HG02885 (cell line): ENCODE measurements at regions not wholly inside any gene's neighbourhood (a gene's known extent, or its start where the extent isn't known, plus 50 kb on each side); places are given as distances from the start of the nearest gene placed in this dataset.
"Not testable (repeated sequence)": the region's sequence is repeated elsewhere in the genome, so short reads cannot be mapped to it uniquely, and the experiment has no call there.

Source experiments
- ATAC-seq: cut with Tn5 transposase; IDR thresholded peaks from one replicate; pipeline ENCODE4 v1.9.1; 2021; ENCODE audit warnings: mild to moderate bottlenecking; ENCODE audit not compliant: unreplicated experiment, poor library complexity

DNA sequence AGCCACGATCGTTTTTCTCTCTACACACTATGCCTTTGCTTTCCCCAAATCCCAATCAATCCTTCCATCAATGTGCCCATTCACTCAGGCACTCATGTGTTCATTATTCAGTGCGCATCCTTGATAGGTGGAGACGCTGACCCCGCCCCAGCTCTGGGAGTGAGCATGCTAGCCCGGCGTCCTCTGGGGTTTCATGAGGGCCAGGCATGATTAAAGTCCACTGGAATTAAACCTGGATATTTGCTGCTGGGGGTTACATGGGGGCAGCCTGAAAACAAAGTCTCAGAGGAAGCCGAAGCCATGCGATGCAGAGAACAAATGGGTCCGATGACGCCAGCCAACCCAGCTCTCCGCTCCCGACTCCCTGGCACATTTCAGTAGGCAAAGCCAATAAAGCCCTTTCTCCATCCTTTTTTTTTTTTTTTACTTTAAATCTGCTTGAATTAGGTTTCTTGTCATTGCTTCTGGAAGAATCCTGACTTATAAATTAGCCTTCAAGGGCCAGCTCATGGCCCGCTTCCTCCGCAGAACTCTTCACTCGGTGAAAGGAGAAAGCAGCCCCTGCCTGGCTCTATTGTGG is 316.4 kb upstream of the ID2 start:
- no peak for ATAC-seq

DNA sequence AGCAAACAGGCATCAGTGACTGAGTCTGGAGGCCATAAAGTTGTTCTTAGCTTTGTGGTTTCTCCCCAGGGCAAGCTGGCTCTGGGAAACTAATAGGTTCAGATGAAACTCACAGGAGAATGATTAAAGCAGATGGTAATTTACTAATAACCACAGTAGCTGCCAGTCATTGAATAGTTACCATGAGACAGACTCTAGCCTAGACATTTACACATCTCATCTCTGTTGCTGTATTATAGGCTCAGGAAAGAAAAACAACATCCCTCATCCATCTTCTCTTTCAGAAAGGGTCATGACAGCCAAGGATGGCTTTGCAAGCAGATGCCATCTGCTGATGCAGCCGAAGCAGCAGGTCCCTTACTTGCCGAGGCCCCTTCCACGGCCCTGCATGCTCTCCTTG is 314.0 kb upstream of the ID2 start:
- ATAC-seq: no peak

DNA sequence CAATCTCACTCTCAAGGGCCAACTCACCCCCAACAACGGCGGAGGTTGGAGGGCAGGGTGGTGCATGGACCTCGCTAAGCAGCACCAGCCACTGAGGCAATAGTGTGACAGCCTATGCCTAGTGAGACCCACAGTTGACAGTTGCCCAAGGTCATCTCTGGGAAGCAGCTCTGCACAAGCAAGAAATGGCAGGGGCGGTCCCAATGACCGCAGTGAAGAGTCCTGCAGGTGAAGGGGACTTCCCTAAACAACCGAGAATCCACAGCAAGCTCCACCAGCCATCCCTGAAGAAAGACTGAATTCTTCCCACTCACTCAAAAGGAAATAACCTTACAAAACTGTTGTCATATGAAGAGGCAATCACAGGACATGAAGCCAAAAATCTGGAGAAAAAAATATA is 313.4 kb upstream of the ID2 start:
- peak; percentile 77 for ATAC-seq

DNA sequence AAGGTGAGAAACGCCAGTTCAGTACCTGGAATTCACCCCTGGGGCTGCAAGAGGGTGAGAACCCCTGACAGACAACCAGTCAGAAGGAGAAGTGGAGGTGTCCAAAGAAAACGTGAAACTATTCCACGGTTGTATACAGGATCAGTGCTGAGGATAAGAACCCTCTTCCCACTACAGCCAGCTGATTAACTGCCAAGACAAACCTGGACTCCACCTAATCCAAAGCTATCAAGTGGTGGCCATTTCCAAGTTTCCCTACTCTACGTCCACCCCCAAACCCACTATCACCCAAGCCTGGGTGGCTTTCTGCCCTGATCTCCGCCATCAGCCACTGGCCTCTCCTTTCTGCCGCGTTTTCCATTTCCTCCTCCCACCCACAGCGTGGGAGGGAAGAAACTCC is 312.3 kb upstream of the ID2 start:
- no peak for ATAC-seq

DNA sequence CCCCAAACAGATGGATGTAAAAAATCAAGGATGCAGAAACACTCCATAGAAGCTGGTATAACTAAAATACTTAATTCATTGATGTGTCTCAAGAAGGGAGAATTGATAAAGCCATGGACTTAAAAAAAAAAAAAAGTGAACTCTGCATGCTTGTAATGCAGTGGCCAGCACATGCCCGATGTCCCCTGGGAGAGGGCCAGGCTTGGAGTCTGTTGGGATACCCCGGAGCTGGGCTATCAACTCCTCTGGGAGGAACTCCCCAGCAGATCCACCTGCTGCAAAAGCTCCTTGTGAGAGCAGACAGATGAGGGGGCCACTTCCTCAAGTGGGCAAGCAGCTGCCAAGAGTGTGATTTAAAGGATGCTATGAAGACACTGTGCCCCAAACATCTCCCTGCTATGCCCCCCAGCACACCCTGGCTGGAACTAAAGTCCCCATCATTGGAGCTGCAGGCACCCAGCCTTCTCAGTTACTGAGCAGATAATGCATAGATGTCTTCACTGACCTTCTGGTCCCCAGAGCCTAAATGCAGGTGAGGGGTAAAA is 311.5 kb upstream of the ID2 start:
- no peak for ATAC-seq

DNA sequence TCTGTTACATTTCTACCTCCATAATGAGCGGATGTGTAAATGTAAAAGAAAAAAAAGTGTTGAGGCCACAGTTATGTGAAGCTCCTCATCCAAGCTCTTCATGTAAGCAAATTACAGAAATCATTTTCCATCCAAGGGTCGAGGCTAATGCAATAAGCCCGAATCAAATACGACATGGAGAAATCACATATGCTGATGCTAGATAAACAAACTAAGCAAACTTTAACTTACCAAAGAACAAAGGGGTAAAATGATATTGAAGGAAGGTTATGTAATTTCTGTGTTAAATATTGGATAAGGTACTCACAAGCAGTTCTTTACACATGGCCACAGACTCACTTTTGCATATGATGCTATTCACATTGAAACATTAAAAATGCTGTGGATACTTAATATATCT is 310.2 kb upstream of the ID2 start:
- ATAC-seq: no peak

DNA sequence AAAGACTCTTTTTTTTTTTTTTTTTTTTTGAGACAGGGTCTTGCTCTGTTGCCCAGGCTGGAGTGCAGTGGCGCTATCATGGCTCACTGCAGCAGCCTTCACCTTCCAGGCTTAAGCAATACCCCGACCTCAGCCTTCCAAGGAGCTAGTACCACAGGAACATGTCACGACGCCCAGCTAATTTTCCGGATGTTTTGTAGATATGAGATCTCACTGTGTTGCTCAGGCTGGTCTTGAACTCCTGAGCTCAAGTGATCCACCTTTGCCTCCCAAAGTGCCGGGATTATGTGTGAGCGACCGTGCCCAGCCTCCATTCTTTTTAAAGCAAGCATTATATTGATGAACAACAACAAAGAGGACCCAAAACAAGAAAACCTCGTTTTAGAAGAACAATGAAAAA is 307.1 kb upstream of the ID2 start:
- ATAC-seq: no peak

DNA sequence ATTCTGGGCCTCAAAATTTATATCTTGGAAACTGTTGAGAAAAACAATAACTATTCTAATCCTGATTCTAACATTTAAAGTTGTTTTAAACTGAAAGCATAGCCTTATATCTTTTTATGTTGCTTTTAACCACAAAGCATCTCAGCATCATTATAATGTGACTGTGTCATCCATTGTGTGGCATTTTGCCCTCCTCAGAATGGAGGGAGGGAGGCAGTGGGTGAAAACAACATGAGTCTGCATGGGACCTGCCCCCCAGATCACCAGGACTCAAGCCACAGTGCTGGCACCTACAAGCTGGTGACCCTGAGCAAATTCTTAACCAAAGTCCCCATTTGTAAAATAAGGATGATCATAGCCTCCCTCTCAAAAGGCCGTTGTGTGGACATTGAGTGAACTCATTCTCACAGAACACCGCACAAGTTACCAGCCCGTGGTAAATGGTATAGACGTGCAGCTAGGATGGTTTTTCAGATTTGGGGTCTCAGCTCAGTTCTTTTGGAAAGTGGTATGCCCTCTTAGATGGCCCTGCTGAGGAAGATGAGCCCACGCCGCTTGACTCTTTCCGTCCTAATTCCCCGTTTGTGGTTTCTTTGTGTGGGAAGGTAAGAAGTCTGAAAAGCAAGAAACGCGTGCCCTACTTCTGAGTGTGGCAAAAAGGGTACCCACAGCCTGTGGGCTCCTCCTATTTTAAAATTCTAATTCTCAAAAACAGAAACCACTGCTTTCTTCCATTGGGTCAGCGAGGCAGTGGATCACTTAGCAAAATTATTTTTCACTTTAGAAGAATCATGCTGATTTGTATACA is 305.0 kb upstream of the ID2 start:
- no peak for ATAC-seq

DNA sequence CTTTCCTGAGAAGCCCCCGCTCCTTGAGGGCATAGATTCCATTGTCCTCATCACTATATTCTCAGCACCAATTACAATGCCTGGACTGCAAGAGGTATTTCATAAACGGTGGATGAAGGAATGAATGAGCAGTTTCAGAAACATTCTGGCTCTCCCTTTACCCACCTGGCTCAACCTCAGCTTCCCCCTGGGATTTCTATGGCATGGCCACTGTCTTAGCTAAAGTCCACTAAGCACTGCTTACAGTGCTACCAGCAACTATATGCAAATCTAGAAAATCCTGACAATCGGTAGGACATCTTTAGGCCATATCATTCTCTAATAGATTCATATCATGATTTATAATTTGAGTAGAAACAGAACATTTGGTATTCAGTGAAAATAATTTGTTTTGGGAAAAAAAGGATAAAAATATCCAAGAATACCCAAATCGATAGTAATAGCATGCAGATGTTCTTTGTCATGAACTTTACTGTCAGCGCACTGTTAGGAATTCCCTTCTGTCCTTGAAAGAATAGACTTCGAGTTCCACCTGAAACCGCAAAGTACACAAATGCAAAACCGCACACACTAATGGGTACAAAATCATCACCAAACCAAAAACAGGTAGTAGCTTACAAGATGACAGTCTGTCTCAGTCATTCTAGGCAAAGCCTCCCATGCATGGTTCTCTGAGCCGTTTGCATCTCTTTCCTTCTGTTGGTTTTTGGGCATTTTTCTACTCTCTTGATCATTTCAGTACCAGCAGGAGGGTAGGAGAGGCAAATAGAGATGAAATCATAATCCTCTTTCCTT is 303.6 kb upstream of the ID2 start:
- peak; percentile 75 for ATAC-seq

DNA sequence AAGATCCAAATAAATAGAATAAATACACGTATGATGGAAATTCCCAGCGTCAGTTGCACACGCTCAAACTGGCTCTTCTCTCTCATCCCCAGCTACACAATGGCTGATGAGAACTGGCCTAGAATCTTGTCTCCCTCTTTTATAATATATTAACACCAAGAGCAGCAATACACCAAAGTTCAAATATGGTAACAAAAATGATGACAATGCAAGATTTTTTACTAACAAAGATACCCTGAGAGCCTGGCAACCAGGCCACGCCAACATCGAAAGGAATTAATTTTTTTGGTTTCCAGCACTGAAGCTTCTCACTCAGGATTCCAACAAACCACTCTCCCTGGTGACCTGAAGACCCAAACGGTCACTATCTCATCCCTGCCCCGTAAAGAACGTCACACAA is 302.7 kb upstream of the ID2 start:
- no peak for ATAC-seq

DNA sequence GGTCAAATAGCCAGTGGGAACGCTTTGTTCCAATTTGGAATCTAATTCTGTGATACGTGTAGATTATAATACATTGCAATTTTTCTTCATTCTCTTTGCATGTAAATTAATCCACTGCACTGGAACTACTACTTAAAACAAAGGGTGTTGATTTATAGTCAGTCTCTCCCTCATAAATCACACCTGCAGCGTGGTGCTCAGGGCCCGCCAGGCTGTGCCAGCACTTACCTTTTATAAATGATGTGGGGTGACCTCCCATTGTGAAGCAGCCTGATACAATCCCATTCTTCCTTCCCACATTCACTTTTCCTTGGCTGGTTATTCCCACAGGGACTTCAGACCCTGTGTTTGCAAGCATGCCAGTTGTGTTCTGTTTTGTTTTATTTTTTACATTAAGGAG is 302.3 kb upstream of the ID2 start:
- no peak for ATAC-seq

DNA sequence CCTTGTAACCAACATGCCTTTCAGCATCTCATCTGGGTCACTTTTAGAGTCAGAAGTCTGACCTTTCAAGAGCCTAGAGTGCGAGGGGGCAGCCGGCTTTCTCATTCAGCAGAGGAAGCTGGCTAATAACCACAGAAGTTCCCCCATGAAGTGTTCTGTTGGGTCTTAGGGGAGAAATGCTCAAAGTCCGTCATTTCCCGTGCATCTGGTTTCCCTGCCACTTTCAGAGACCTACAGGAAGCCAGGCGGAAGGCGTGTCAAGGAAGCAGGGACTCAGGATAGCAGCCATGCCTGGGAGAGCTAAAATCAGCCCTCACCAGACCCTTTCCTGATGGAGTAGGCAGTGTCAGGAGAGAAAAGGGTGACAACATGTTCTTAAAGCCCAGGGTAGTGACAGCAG is 301.8 kb upstream of the ID2 start:
- ATAC-seq: no peak

DNA sequence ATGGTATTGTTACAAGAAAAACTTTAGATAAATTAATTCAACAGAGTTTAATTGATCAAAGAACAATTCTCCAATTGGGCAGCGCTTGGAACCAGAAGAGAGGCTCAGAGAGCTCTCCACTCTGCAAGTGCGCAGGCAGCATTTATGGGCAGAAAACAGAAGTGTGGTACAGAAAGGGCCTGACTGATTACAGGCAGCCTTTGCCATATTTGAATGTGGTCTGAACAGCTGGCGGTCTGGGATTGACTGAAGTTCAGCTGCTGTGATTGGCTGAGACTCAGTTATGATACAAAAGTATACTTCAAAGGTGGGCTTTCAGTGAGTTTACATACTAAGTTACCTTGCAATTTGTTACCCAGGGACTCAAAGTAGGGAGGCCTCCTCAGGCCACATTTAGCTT is 301.3 kb upstream of the ID2 start:
- ATAC-seq: peak; percentile 69

DNA sequence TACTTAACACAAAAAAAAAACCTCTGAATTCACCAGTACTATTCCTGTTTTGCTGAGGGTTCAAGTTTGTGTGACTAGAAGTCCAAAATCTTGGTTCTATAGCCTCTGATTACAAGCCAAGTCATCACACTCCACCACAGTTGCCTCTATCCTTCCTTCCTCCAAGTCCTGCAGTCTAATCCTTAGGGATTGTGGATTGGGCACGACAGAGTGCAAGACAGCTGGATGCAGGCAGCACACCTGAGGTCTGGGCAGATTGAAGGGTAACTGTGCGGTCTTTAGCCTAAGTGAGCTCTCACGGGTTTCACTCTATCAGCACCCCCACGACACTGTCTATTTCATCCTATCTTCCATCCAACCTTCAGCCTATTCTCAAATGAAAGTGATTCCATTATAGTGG is 299.4 kb upstream of the ID2 start:
- ATAC-seq: no peak

DNA sequence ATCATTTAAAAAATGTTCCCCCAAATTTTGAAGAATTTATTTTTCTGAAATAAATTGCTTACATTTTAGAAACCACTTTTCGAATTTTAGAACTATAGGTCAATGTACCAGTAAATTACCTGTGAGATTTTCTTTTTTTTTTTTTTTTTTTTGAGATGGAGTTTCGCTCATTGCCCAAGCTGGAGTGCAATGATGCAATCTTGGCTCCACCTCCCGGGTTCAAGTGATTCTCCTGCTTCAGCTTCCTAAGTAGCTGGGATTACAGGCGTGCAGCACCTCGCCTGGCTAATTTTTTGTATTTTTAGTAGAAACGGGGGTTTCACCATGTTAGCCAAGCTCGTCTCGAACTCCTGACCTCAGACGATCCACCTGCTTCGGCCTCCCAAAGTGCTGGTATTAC is 295.1 kb upstream of the ID2 start:
- ATAC-seq: not testable (repeated sequence)

DNA sequence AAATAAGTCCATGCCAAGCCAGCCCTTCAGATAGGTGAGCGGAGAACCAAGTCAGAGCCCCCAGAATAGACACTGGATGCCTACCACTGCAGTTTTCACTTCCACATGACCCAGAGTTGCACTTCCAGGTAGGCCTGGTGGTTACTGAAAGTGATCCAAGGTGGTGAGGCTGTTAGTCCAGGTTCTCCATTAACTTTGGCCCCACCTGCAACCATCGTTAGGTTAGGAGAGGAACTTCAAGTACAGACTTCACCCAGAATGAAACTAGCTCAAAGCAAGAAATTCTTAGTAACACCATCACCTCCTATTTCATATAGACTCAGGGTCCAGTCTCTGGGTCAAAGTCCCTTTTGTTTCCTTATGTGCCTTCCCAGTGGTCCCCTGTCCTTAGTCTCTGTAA is 293.1 kb upstream of the ID2 start:
- no peak for ATAC-seq

DNA sequence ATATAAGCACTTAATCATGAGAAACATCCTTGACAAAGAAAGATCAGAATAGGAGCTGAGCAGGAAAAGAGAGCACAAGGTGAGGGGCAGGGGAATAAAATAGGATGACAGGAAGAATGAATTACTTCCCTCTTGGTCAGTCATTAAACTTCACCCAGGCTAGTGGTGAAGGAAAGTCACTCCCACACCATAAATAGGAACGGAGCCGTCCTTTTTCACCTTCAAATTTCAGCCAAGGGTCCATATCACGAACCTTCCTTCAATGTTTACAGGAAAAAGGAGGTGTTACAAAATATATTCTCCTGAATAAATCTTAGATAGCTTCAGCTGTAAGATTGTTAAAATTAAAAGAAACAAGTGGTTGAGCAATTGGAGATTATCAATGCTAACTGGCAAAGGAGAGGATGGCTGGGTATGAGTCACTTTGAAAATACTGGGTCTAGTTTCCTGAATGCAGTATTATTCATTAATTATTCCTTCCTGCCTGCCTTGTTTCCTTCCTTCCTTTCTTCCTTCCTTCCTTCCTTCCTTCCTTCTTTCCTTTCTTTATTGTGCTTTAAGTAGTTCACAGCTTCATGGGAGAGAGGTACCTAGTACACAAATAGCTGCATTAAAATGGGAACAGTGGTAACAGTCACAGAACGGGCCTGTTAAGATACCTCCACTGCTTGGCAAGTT is 292.3 kb upstream of the ID2 start:
- no peak for ATAC-seq

DNA sequence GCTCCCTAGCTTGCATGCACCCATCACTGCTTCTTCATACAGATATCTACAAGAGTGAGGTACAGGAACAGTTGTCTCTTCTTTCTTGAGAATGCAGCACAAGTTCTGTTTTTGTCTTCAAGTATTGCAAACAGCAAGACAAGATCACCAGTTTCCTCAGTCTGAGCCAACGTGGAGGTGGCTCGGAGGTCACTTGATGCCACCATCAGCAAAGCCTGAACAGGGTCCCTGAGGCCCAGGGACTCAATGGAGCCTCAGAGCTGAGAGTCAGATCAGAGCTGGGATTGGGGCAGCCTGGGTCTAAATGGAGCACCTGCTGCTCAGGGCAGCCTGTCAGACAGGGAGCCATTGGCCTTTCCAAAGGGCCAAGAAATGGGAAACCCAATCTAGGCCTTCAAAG is 290.7 kb upstream of the ID2 start:
- ATAC-seq: no peak

DNA sequence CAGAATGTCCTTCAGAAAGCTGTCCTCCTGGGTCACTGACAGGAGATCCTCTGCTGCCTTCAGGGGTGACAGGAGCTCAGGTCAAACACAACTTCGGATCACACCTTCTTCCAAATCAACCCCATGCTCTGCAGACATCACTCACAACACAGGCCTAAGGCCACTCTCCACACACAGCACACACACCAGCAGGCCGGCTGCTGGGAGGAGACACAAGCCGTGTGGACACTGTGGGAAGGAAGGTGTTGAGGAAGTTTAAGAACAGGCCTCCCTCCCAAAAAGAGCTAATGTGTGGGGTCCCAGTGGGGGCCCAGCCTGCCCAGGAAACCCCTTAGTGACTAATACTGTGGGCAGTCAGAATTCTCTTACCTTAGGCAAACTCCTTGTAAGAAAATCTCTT is 290.3 kb upstream of the ID2 start:
- no peak for ATAC-seq

DNA sequence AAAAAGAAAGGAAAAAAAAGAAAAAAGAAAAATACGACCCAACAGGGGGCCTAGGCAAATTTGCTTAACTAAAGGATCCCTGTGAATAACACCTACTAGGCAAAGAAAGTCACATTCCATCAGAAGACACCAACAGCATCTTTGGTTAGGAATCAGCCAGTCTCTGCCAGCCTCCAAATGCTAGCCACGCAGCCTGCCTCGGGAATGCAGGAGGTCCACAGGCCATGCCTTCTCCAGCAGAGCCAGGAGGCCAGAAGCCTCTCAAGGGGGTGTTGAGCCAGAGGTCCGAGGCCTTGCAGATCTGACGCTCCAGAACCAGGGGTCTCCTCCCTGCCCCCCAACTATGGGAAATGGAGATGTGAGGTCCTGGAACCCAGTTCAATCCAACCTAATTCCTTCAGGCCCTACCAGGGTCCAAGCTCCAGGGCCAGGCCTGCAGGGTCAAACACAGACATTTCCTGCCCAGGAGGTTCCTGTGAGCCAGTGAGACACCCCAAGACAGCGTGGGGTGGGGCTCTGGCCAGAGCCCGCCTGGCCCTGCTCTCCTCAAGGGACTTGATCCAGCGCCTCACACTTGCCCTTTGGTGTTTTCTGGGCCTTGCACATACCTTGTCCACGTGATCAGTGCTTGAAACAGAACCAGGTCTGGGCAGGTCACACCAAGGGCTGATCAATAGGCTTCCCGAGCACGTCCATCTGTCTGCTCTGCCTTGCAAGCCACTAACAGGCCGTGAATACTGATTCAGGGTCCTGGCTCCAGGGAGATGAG is 289.6 kb upstream of the ID2 start:
- no peak for ATAC-seq
